ENCODE measurements at regions not wholly inside any gene's neighbourhood (a gene's known extent, or its start where the extent isn't known, plus 50 kb on each side); places are given as distances from the start of the nearest gene placed in this dataset.

GRCh38 chr15:27685644-27686043 is 413.5 kb downstream of the OCA2 start:
- no peak overlapping the region for H3K4me2 ChIP-seq (ENCODE audit: extremely low read depth, insufficient read depth, low read length)
- no peak overlapping the region for H2AFZ ChIP-seq (ENCODE audit: low read length)
- H3K27ac ChIP-seq (ENCODE audit: insufficient read depth, low read length), result no peak overlapping the region
- H3K9me3 ChIP-seq (ENCODE audit: control insufficient read depth, insufficient read depth, low read depth, low read length), result no peaks in the 10 kb centered on the region
- TF ChIP-seq EZH2 (IDR thresholded peaks at IDR 0.05; ENCODE audit: low read length, missing control alignments), result no peak
- TF ChIP-seq CTCF (conservative IDR thresholded peaks at IDR 0.05 in 1 of 2, IDR thresholded peaks at IDR 0.05 in 1 of 2; ENCODE audit: low read depth in 1 of 2, low read length in 2 of 2), result no peak
- no peaks in the 10 kb centered on the region for H3K27me3 ChIP-seq (ENCODE audit: control insufficient read depth, insufficient read depth, low read length)
- no peak overlapping the region for H3K4me3 ChIP-seq (replicated peaks in 1 of 4; ENCODE audit: control extremely low read depth in 1 of 4, insufficient read depth in 1 of 4, low read depth in 3 of 4, low read length in 4 of 4)
- H3K36me3 ChIP-seq (ENCODE audit: control insufficient read depth, insufficient read depth, low read length), result no peaks in the 10 kb centered on the region
- H3K4me1 ChIP-seq (ENCODE audit: control insufficient read depth, extremely low read depth, insufficient read depth, low read length), result no peaks in the 10 kb centered on the region
- no peak for DNase-seq (ENCODE audit: low read depth in 2 of 2)
- H4K20me1 ChIP-seq (ENCODE audit: control insufficient read depth, extremely low read depth, insufficient read depth, low read length), result no peaks in the 10 kb centered on the region
- H3K9ac ChIP-seq (ENCODE audit: insufficient read depth, low read length), result no peak overlapping the region
- no peaks in the 10 kb centered on the region for H3K79me2 ChIP-seq (ENCODE audit: control insufficient read depth, insufficient read depth, low read length)

- TF ChIP-seq CTCF (conservative IDR thresholded peaks at IDR 0.05 in 1 of 2, IDR thresholded peaks at IDR 0.05 in 1 of 2; ENCODE audit: low read depth in 1 of 2, low read length in 2 of 2), result no peak
- TF ChIP-seq EZH2 (IDR thresholded peaks at IDR 0.05; ENCODE audit: low read length, missing control alignments), result no peak
- no peak overlapping the region for H3K4me2 ChIP-seq (ENCODE audit: extremely low read depth, insufficient read depth, low read length)
- no peaks in the 10 kb centered on the region for H4K20me1 ChIP-seq (ENCODE audit: control insufficient read depth, extremely low read depth, insufficient read depth, low read length)
- no peaks in the 10 kb centered on the region for H3K4me1 ChIP-seq (ENCODE audit: control insufficient read depth, extremely low read depth, insufficient read depth, low read length)
- H2AFZ ChIP-seq (ENCODE audit: low read length), result no peak overlapping the region
- no peaks in the 10 kb centered on the region for H3K27me3 ChIP-seq (ENCODE audit: control insufficient read depth, insufficient read depth, low read length)
- no peaks in the 10 kb centered on the region for H3K79me2 ChIP-seq (ENCODE audit: control insufficient read depth, insufficient read depth, low read length)
- no peak overlapping the region for H3K27ac ChIP-seq (ENCODE audit: insufficient read depth, low read length)
- no peaks in the 10 kb centered on the region for H3K9me3 ChIP-seq (ENCODE audit: control insufficient read depth, insufficient read depth, low read depth, low read length)
- H3K9ac ChIP-seq (ENCODE audit: insufficient read depth, low read length), result no peak overlapping the region
- DNase-seq (ENCODE audit: low read depth in 2 of 2), result no peak
- no peak overlapping the region for H3K4me3 ChIP-seq (replicated peaks in 1 of 4; ENCODE audit: control extremely low read depth in 1 of 4, insufficient read depth in 1 of 4, low read depth in 3 of 4, low read length in 4 of 4)
- H3K36me3 ChIP-seq (ENCODE audit: control insufficient read depth, insufficient read depth, low read length), result no peaks in the 10 kb centered on the region
Measured at GRCh38 chr15:27683121-27683520, 416.0 kb downstream of the OCA2 start.

GRCh38 chr15:27681038-27681437 is 418.1 kb downstream of the OCA2 start:
- no peaks in the 10 kb centered on the region for H3K4me1 ChIP-seq (ENCODE audit: control insufficient read depth, extremely low read depth, insufficient read depth, low read length)
- no peaks in the 10 kb centered on the region for H3K79me2 ChIP-seq (ENCODE audit: control insufficient read depth, insufficient read depth, low read length)
- TF ChIP-seq CTCF (conservative IDR thresholded peaks at IDR 0.05 in 1 of 2, IDR thresholded peaks at IDR 0.05 in 1 of 2; ENCODE audit: low read depth in 1 of 2, low read length in 2 of 2), result peak in 1 of 2 donors; percentile 47
- no peak for TF ChIP-seq EZH2 (IDR thresholded peaks at IDR 0.05; ENCODE audit: low read length, missing control alignments)
- H2AFZ ChIP-seq (ENCODE audit: low read length), result no peak overlapping the region
- no peak overlapping the region for H3K4me2 ChIP-seq (ENCODE audit: extremely low read depth, insufficient read depth, low read length)
- H3K4me3 ChIP-seq (replicated peaks in 1 of 4; ENCODE audit: control extremely low read depth in 1 of 4, insufficient read depth in 1 of 4, low read depth in 3 of 4, low read length in 4 of 4), result no peak overlapping the region
- no peaks in the 10 kb centered on the region for H3K36me3 ChIP-seq (ENCODE audit: control insufficient read depth, insufficient read depth, low read length)
- no peaks in the 10 kb centered on the region for H4K20me1 ChIP-seq (ENCODE audit: control insufficient read depth, extremely low read depth, insufficient read depth, low read length)
- no peaks in the 10 kb centered on the region for H3K9me3 ChIP-seq (ENCODE audit: control insufficient read depth, insufficient read depth, low read depth, low read length)
- no peak overlapping the region for H3K27ac ChIP-seq (ENCODE audit: insufficient read depth, low read length)
- peak in 1 of 2 donors; percentile 18 for DNase-seq (ENCODE audit: low read depth in 2 of 2)
- H3K9ac ChIP-seq (ENCODE audit: insufficient read depth, low read length), result no peak overlapping the region
- H3K27me3 ChIP-seq (ENCODE audit: control insufficient read depth, insufficient read depth, low read length), result no peaks in the 10 kb centered on the region

Measured in fibroblast of lung (primary cell).